ENCODE measurements at regions not wholly inside any gene's neighbourhood (a gene's known extent, or its start where the extent isn't known, plus 50 kb on each side); places are given as distances from the start of the nearest gene placed in this dataset.

- DNase-seq (ENCODE audit: low read depth): no peak
Observed at GRCh38 chr20:52921340-52921739, 50.8 kb upstream of the TSHZ2 start.

GRCh38 chr20:52918311-52918710 is 53.8 kb upstream of the TSHZ2 start:
- no peak for DNase-seq (ENCODE audit: low read depth)

- no peak for DNase-seq (ENCODE audit: low read depth)
Observed at GRCh38 chr20:52915564-52915963, 56.6 kb upstream of the TSHZ2 start.

GRCh38 chr20:52914870-52915269 is 57.3 kb upstream of the TSHZ2 start:
- no peak for DNase-seq (ENCODE audit: low read depth)

- no peak for DNase-seq (ENCODE audit: low read depth)
Observed at GRCh38 chr20:52913650-52914387, 58.3 kb upstream of the TSHZ2 start.

- no peak for DNase-seq (ENCODE audit: low read depth)
Observed at GRCh38 chr20:52905241-52905994, 66.7 kb upstream of the TSHZ2 start.

- no peak for DNase-seq (ENCODE audit: low read depth)
Observed at GRCh38 chr20:52904837-52905236, 67.3 kb upstream of the TSHZ2 start.

- DNase-seq (ENCODE audit: low read depth): no peak
Observed at GRCh38 chr20:52899041-52899608, 73.0 kb upstream of the TSHZ2 start.

- DNase-seq (ENCODE audit: low read depth): no peak
Observed at GRCh38 chr20:52896348-52896747, 75.8 kb upstream of the TSHZ2 start.

GRCh38 chr20:52895701-52896100 is 76.5 kb upstream of the TSHZ2 start:
- DNase-seq (ENCODE audit: low read depth): no peak

- no peak for DNase-seq (ENCODE audit: low read depth)
Observed at GRCh38 chr20:52895235-52895634, 76.9 kb upstream of the TSHZ2 start.

GRCh38 chr20:52893498-52893897 is 78.7 kb upstream of the TSHZ2 start:
- DNase-seq (ENCODE audit: low read depth): no peak

- DNase-seq (ENCODE audit: low read depth): no peak
Observed at GRCh38 chr20:52892023-52892422, 80.1 kb upstream of the TSHZ2 start.

- DNase-seq (ENCODE audit: low read depth): no peak
Observed at GRCh38 chr20:52890130-52890529, 82.0 kb upstream of the TSHZ2 start.

GRCh38 chr20:52889225-52889624 is 82.9 kb upstream of the TSHZ2 start:
- DNase-seq (ENCODE audit: low read depth): no peak

- DNase-seq (ENCODE audit: low read depth): no peak
Observed at GRCh38 chr20:52888096-52888495, 84.1 kb upstream of the TSHZ2 start.

GRCh38 chr20:52880997-52881396 is 91.2 kb upstream of the TSHZ2 start:
- no peak for DNase-seq (ENCODE audit: low read depth)

- DNase-seq (ENCODE audit: low read depth): no peak
Observed at GRCh38 chr20:52880259-52880658, 91.9 kb upstream of the TSHZ2 start.

GRCh38 chr20:52874241-52874640 is 97.9 kb upstream of the TSHZ2 start:
- DNase-seq (ENCODE audit: low read depth): no peak

- no peak for DNase-seq (ENCODE audit: low read depth)
Observed at GRCh38 chr20:52869698-52870501, 102.3 kb upstream of the TSHZ2 start.

- no peak for DNase-seq (ENCODE audit: low read depth)
Observed at GRCh38 chr20:52869276-52869675, 102.9 kb upstream of the TSHZ2 start.

- no peak for DNase-seq (ENCODE audit: low read depth)
Observed at GRCh38 chr20:52867305-52867704, 104.9 kb upstream of the TSHZ2 start.
